ENCODE measurements at regions not wholly inside any gene's neighbourhood (a gene's known extent, or its start where the extent isn't known, plus 50 kb on each side); places are given as distances from the start of the nearest gene placed in this dataset.

GRCh38 chr4:22103768-22104167, 155.2 kb upstream of the KCNIP4 start:
- Histone ChIP-seq H3K36me3 (ENCODE audit: control insufficient read depth in 1 of 2, insufficient read depth in 2 of 2, low read length in 2 of 2) (no peaks in the 10 kb centered on the region), H3K4me3 (ENCODE audit: low read depth in 1 of 2, low read length in 2 of 2) (no peak overlapping the region), H3K27ac (ENCODE audit: low read length) (no peak overlapping the region), H3K27me3 (ENCODE audit: low read depth, low read length) (no peaks in the 10 kb centered on the region), H3K9me3 (ENCODE audit: control insufficient read depth in 1 of 2, low read length in 2 of 2) (no peaks in the 10 kb centered on the region), H3K4me1 (ENCODE audit: control insufficient read depth in 1 of 2, insufficient read depth in 2 of 2, low read length in 2 of 2) (no peaks in the 10 kb centered on the region)

GRCh38 chr4:22099896-22100295, 151.3 kb upstream of the KCNIP4 start:
- Histone ChIP-seq H3K9me3 (ENCODE audit: control insufficient read depth in 1 of 2, low read length in 2 of 2) (no peaks in the 10 kb centered on the region), H3K4me3 (ENCODE audit: low read depth in 1 of 2, low read length in 2 of 2) (no peak overlapping the region), H3K27ac (ENCODE audit: low read length) (no peak overlapping the region), H3K36me3 (ENCODE audit: control insufficient read depth in 1 of 2, insufficient read depth in 2 of 2, low read length in 2 of 2) (no peaks in the 10 kb centered on the region), H3K27me3 (ENCODE audit: low read depth, low read length) (no peaks in the 10 kb centered on the region), H3K4me1 (ENCODE audit: control insufficient read depth in 1 of 2, insufficient read depth in 2 of 2, low read length in 2 of 2) (no peaks in the 10 kb centered on the region)

- H3K4me3 ChIP-seq (ENCODE audit: low read depth in 1 of 2, low read length in 2 of 2): no peak overlapping the region
- no peaks in the 10 kb centered on the region for H3K36me3 ChIP-seq (ENCODE audit: control insufficient read depth in 1 of 2, insufficient read depth in 2 of 2, low read length in 2 of 2)
- no peaks in the 10 kb centered on the region for H3K9me3 ChIP-seq (ENCODE audit: control insufficient read depth in 1 of 2, low read length in 2 of 2)
- H3K27me3 ChIP-seq (ENCODE audit: low read depth, low read length): no peaks in the 10 kb centered on the region
- H3K27ac ChIP-seq (ENCODE audit: low read length): no peak overlapping the region
- no peaks in the 10 kb centered on the region for H3K4me1 ChIP-seq (ENCODE audit: control insufficient read depth in 1 of 2, insufficient read depth in 2 of 2, low read length in 2 of 2)
These were observed 149.0 kb upstream of the KCNIP4 start for GRCh38 chr4:22097596-22097995.

- no peak overlapping the region for H3K27ac ChIP-seq (ENCODE audit: low read length)
- H3K36me3 ChIP-seq (ENCODE audit: control insufficient read depth in 1 of 2, insufficient read depth in 2 of 2, low read length in 2 of 2): no peaks in the 10 kb centered on the region
- no peaks in the 10 kb centered on the region for H3K9me3 ChIP-seq (ENCODE audit: control insufficient read depth in 1 of 2, low read length in 2 of 2)
- H3K4me3 ChIP-seq (ENCODE audit: low read depth in 1 of 2, low read length in 2 of 2): no peak overlapping the region
- no peaks in the 10 kb centered on the region for H3K27me3 ChIP-seq (ENCODE audit: low read depth, low read length)
- no peaks in the 10 kb centered on the region for H3K4me1 ChIP-seq (ENCODE audit: control insufficient read depth in 1 of 2, insufficient read depth in 2 of 2, low read length in 2 of 2)
These were observed 145.6 kb upstream of the KCNIP4 start for GRCh38 chr4:22094217-22094616.

- no peaks in the 10 kb centered on the region for H3K9me3 ChIP-seq (ENCODE audit: control insufficient read depth in 1 of 2, low read length in 2 of 2)
- no peak overlapping the region for H3K4me3 ChIP-seq (ENCODE audit: low read depth in 1 of 2, low read length in 2 of 2)
- H3K36me3 ChIP-seq (ENCODE audit: control insufficient read depth in 1 of 2, insufficient read depth in 2 of 2, low read length in 2 of 2): no peaks in the 10 kb centered on the region
- no peak overlapping the region for H3K27ac ChIP-seq (ENCODE audit: low read length)
- H3K4me1 ChIP-seq (ENCODE audit: control insufficient read depth in 1 of 2, insufficient read depth in 2 of 2, low read length in 2 of 2): no peaks in the 10 kb centered on the region
- H3K27me3 ChIP-seq (ENCODE audit: low read depth, low read length): no peaks in the 10 kb centered on the region
These were observed 144.6 kb upstream of the KCNIP4 start for GRCh38 chr4:22093126-22093525.

GRCh38 chr4:22091906-22092305, 143.3 kb upstream of the KCNIP4 start:
- no peaks in the 10 kb centered on the region for H3K4me1 ChIP-seq (ENCODE audit: control insufficient read depth in 1 of 2, insufficient read depth in 2 of 2, low read length in 2 of 2)
- H3K27ac ChIP-seq (ENCODE audit: low read length): no peak overlapping the region
- no peaks in the 10 kb centered on the region for H3K27me3 ChIP-seq (ENCODE audit: low read depth, low read length)
- peaks cover 0 to 4% of the 10 kb centered on the region in 2 donors for H3K9me3 ChIP-seq (ENCODE audit: control insufficient read depth in 1 of 2, low read length in 2 of 2)
- H3K36me3 ChIP-seq (ENCODE audit: control insufficient read depth in 1 of 2, insufficient read depth in 2 of 2, low read length in 2 of 2): no peaks in the 10 kb centered on the region
- no peak overlapping the region for H3K4me3 ChIP-seq (ENCODE audit: low read depth in 1 of 2, low read length in 2 of 2)

GRCh38 chr4:22091352-22091717, 142.8 kb upstream of the KCNIP4 start:
- H3K27me3 ChIP-seq (ENCODE audit: low read depth, low read length): no peaks in the 10 kb centered on the region
- H3K27ac ChIP-seq (ENCODE audit: low read length): no peak overlapping the region
- H3K9me3 ChIP-seq (ENCODE audit: control insufficient read depth in 1 of 2, low read length in 2 of 2): peaks cover 3 to 4% of the 10 kb centered on the region in 2 donors
- H3K4me1 ChIP-seq (ENCODE audit: control insufficient read depth in 1 of 2, insufficient read depth in 2 of 2, low read length in 2 of 2): no peaks in the 10 kb centered on the region
- no peaks in the 10 kb centered on the region for H3K36me3 ChIP-seq (ENCODE audit: control insufficient read depth in 1 of 2, insufficient read depth in 2 of 2, low read length in 2 of 2)
- no peak overlapping the region for H3K4me3 ChIP-seq (ENCODE audit: low read depth in 1 of 2, low read length in 2 of 2)

GRCh38 chr4:22090661-22091351, 142.2 kb upstream of the KCNIP4 start:
- Histone ChIP-seq H3K4me3 (ENCODE audit: low read depth in 1 of 2, low read length in 2 of 2) (no peak overlapping the region), H3K27me3 (ENCODE audit: low read depth, low read length) (no peaks in the 10 kb centered on the region), H3K27ac (ENCODE audit: low read length) (no peak overlapping the region), H3K4me1 (ENCODE audit: control insufficient read depth in 1 of 2, insufficient read depth in 2 of 2, low read length in 2 of 2) (no peaks in the 10 kb centered on the region), H3K36me3 (ENCODE audit: control insufficient read depth in 1 of 2, insufficient read depth in 2 of 2, low read length in 2 of 2) (no peaks in the 10 kb centered on the region), H3K9me3 (ENCODE audit: control insufficient read depth in 1 of 2, low read length in 2 of 2) (peaks cover 3 to 4% of the 10 kb centered on the region in 2 donors)

- H3K36me3 ChIP-seq (ENCODE audit: control insufficient read depth in 1 of 2, insufficient read depth in 2 of 2, low read length in 2 of 2): no peaks in the 10 kb centered on the region
- no peak overlapping the region for H3K27ac ChIP-seq (ENCODE audit: low read length)
- H3K4me3 ChIP-seq (ENCODE audit: low read depth in 1 of 2, low read length in 2 of 2): no peak overlapping the region
- no peaks in the 10 kb centered on the region for H3K4me1 ChIP-seq (ENCODE audit: control insufficient read depth in 1 of 2, insufficient read depth in 2 of 2, low read length in 2 of 2)
- peaks cover 0 to 6% of the 10 kb centered on the region in 2 donors for H3K9me3 ChIP-seq (ENCODE audit: control insufficient read depth in 1 of 2, low read length in 2 of 2)
- no peaks in the 10 kb centered on the region for H3K27me3 ChIP-seq (ENCODE audit: low read depth, low read length)
These were observed 129.0 kb upstream of the KCNIP4 start for GRCh38 chr4:22077571-22077970.

GRCh38 chr4:22072726-22073125, 124.2 kb upstream of the KCNIP4 start:
- Histone ChIP-seq H3K27me3 (ENCODE audit: low read depth, low read length) (no peaks in the 10 kb centered on the region), H3K4me3 (ENCODE audit: low read depth in 1 of 2, low read length in 2 of 2) (no peak overlapping the region), H3K4me1 (ENCODE audit: control insufficient read depth in 1 of 2, insufficient read depth in 2 of 2, low read length in 2 of 2) (no peaks in the 10 kb centered on the region), H3K9me3 (ENCODE audit: control insufficient read depth in 1 of 2, low read length in 2 of 2) (peaks cover 0 to 6% of the 10 kb centered on the region in 2 donors), H3K36me3 (ENCODE audit: control insufficient read depth in 1 of 2, insufficient read depth in 2 of 2, low read length in 2 of 2) (no peaks in the 10 kb centered on the region), H3K27ac (ENCODE audit: low read length) (no peak overlapping the region)

- Histone ChIP-seq H3K4me1 (ENCODE audit: control insufficient read depth in 1 of 2, insufficient read depth in 2 of 2, low read length in 2 of 2) (no peaks in the 10 kb centered on the region), H3K36me3 (ENCODE audit: control insufficient read depth in 1 of 2, insufficient read depth in 2 of 2, low read length in 2 of 2) (no peaks in the 10 kb centered on the region)
These were observed 123.7 kb upstream of the KCNIP4 start for GRCh38 chr4:22072240-22072639.

GRCh38 chr4:22071749-22072148, 123.2 kb upstream of the KCNIP4 start:
- Histone ChIP-seq H3K27ac (ENCODE audit: low read length) (no peak overlapping the region), H3K4me1 (ENCODE audit: control insufficient read depth in 1 of 2, insufficient read depth in 2 of 2, low read length in 2 of 2) (no peaks in the 10 kb centered on the region)

More at GRCh38 chr4:22072240-22072639, 123.7 kb upstream of the KCNIP4 start:
- H3K27ac ChIP-seq (ENCODE audit: low read length): no peak overlapping the region
- H3K4me3 ChIP-seq (ENCODE audit: low read depth in 1 of 2, low read length in 2 of 2): no peak overlapping the region
- peaks cover 0 to 6% of the 10 kb centered on the region in 2 donors for H3K9me3 ChIP-seq (ENCODE audit: control insufficient read depth in 1 of 2, low read length in 2 of 2)
- H3K27me3 ChIP-seq (ENCODE audit: low read depth, low read length): no peaks in the 10 kb centered on the region

More at GRCh38 chr4:22071749-22072148, 123.2 kb upstream of the KCNIP4 start:
- no peaks in the 10 kb centered on the region for H3K27me3 ChIP-seq (ENCODE audit: low read depth, low read length)
- peaks cover 0 to 6% of the 10 kb centered on the region in 2 donors for H3K9me3 ChIP-seq (ENCODE audit: control insufficient read depth in 1 of 2, low read length in 2 of 2)
- H3K36me3 ChIP-seq (ENCODE audit: control insufficient read depth in 1 of 2, insufficient read depth in 2 of 2, low read length in 2 of 2): no peaks in the 10 kb centered on the region
- H3K4me3 ChIP-seq (ENCODE audit: low read depth in 1 of 2, low read length in 2 of 2): no peak overlapping the region
